NCI-H526 (cell line): ENCODE measurements at regions not wholly inside any gene's neighbourhood (a gene's known extent, or its start where the extent isn't known, plus 50 kb on each side); places are given as distances from the start of the nearest gene placed in this dataset.
A peak's percentile ranks its signal among the peaks of the same experiment; 100 is the strongest.
"Not testable (repeated sequence)": the region's sequence is repeated elsewhere in the genome, so short reads cannot be mapped to it uniquely, and the experiment has no call there.

Experiments used
- DNase-seq, 2 experiments: peaks; one replicate each; lab custom pipeline; 2025; lab: John Stamatoyannopoulos, UW

GRCh38 chr11:33971530-33971929, 79.7 kb upstream of the LMO2 start:
- not testable (repeated sequence) for DNase-seq

- DNase-seq: peak; percentile 71 to 84
Measured at GRCh38 chr11:33970984-33971466, 79.1 kb upstream of the LMO2 start.

GRCh38 chr11:33967451-33967850, 75.6 kb upstream of the LMO2 start:
- DNase-seq: no peak

- peak in 1 of 2 experiments; percentile 6 for DNase-seq
Measured at GRCh38 chr11:33965032-33965431, 73.2 kb upstream of the LMO2 start.

GRCh38 chr11:33959855-33960400, 68.1 kb upstream of the LMO2 start:
- no peak for DNase-seq

- no peak for DNase-seq
Measured at GRCh38 chr11:33957304-33957917, 65.5 kb upstream of the LMO2 start.

GRCh38 chr11:33956611-33957010, 64.7 kb upstream of the LMO2 start:
- DNase-seq: no peak

- peak in 1 of 2 experiments; percentile 28 for DNase-seq
Measured at GRCh38 chr11:33953289-33953688, 61.4 kb upstream of the LMO2 start.

- peak; percentile 48 to 63 for DNase-seq
Measured at GRCh38 chr11:33952805-33953204, 60.9 kb upstream of the LMO2 start.

- DNase-seq: peak in 1 of 2 experiments; percentile 87
Measured at GRCh38 chr11:33949252-33949913, 57.5 kb upstream of the LMO2 start.

- peak; percentile 93 to 96 for DNase-seq
Measured at GRCh38 chr11:33948494-33948893, 56.6 kb upstream of the LMO2 start.

GRCh38 chr11:33947918-33948317, 56.0 kb upstream of the LMO2 start:
- not testable (repeated sequence) for DNase-seq

GRCh38 chr11:33946930-33947329, 55.1 kb upstream of the LMO2 start:
- DNase-seq: no peak

GRCh38 chr11:33945481-33946268, 53.8 kb upstream of the LMO2 start:
- no peak for DNase-seq

GRCh38 chr11:33944693-33945424, 53.0 kb upstream of the LMO2 start:
- no peak for DNase-seq

- DNase-seq: no peak
Measured at GRCh38 chr11:33944345-33944692, 52.4 kb upstream of the LMO2 start.

- peak in 1 of 2 experiments; percentile 29 for DNase-seq
Measured at GRCh38 chr11:33942954-33943353, 51.1 kb upstream of the LMO2 start.

- DNase-seq: no peak
Measured at GRCh38 chr11:33941637-33942160, 49.8 kb upstream of the LMO2 start.
